ENCODE measurements at regions not wholly inside any gene's neighbourhood (a gene's known extent, or its start where the extent isn't known, plus 50 kb on each side); places are given as distances from the start of the nearest gene placed in this dataset.

DNA sequence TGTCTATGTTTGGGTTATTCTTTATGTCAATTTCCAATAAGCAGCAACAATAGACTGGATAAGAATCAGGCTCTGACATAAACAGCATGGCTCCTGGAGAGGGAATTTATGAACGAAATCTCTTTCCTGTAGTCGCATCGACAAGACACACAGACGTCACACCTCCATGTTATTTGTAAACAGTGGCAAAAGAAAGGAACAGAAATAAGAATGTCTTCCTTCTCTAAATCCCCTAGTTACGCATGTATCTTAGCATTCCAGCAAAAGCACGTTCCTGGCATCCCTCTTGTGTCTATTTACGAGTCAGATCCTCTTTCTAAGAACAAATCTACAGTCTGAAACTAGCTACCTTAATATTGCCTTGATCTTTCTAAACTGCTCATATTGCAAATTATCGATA, 559.1 kb upstream of the JAG1 start:
- TF ChIP-seq, protein P1, sequence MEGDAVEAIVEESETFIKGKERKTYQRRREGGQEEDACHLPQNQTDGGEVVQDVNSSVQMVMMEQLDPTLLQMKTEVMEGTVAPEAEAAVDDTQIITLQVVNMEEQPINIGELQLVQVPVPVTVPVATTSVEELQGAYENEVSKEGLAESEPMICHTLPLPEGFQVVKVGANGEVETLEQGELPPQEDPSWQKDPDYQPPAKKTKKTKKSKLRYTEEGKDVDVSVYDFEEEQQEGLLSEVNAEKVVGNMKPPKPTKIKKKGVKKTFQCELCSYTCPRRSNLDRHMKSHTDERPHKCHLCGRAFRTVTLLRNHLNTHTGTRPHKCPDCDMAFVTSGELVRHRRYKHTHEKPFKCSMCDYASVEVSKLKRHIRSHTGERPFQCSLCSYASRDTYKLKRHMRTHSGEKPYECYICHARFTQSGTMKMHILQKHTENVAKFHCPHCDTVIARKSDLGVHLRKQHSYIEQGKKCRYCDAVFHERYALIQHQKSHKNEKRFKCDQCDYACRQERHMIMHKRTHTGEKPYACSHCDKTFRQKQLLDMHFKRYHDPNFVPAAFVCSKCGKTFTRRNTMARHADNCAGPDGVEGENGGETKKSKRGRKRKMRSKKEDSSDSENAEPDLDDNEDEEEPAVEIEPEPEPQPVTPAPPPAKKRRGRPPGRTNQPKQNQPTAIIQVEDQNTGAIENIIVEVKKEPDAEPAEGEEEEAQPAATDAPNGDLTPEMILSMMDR (IDR thresholded peaks at IDR 0.05; ENCODE audit: insufficient read depth, low read length, poor library complexity, severe bottlenecking): no peak
- no peaks in the 10 kb centered on the region for H3K36me3 ChIP-seq (ENCODE audit: control insufficient read depth, insufficient read depth, low read length)
- no peak for DNase-seq (ENCODE audit: low read depth)
- no peak overlapping the region for H3K4me3 ChIP-seq (ENCODE audit: low read depth, low read length)
- H3K27me3 ChIP-seq (ENCODE audit: control insufficient read depth, insufficient read depth, low read length): no peaks in the 10 kb centered on the region

DNA sequence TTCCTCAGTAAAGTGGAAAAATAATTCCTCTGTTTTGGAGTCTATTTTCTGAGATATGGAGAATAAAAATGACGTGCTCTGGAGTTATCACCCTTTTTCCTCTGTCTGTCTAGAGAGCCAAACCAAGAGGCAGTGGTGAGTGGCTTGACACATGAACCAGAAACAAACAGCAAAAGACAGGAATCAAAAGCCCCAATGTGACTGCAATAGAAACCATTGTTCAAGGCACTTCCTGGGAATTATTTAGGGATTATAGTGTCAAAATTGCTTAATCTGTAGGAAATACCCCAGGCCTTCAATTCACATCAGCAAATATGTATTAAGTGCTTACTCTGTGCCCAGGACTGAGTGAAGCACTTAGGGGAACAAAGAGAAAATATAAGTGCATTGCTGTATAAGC, 560.4 kb upstream of the JAG1 start:
- TF ChIP-seq, protein P1 (IDR thresholded peaks at IDR 0.05; ENCODE audit: insufficient read depth, low read length, poor library complexity, severe bottlenecking): no peak
- DNase-seq (ENCODE audit: low read depth): no peak
- no peak overlapping the region for H3K4me3 ChIP-seq (ENCODE audit: low read depth, low read length)
- no peaks in the 10 kb centered on the region for H3K27me3 ChIP-seq (ENCODE audit: control insufficient read depth, insufficient read depth, low read length)
- H3K36me3 ChIP-seq (ENCODE audit: control insufficient read depth, insufficient read depth, low read length): no peaks in the 10 kb centered on the region

DNA sequence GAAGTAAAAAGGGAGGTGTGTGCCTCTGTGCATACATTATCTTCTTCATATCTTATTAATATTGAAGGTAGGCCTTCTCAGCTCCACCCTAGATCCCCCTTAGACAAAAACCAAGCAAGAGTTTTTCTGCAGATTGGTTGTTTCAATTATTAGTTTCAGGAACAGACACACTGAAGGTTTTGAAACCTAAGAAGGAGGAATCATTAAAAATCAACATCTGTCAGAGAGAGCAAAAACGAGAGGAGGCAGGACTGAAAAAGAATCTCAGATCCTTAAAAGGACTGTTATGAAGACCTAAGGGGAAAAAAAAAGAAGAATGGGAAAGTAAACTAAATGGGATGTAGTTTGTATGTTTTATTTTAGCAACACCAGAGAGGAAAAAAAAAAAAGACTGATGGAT, 560.8 kb upstream of the JAG1 start:
- Histone ChIP-seq H3K4me3 (ENCODE audit: low read depth, low read length) (no peak overlapping the region), H3K27me3 (ENCODE audit: control insufficient read depth, insufficient read depth, low read length) (no peaks in the 10 kb centered on the region), H3K36me3 (ENCODE audit: control insufficient read depth, insufficient read depth, low read length) (no peaks in the 10 kb centered on the region)
- TF ChIP-seq, protein P1 (IDR thresholded peaks at IDR 0.05; ENCODE audit: insufficient read depth, low read length, poor library complexity, severe bottlenecking): no peak
- no peak for DNase-seq (ENCODE audit: low read depth)

DNA sequence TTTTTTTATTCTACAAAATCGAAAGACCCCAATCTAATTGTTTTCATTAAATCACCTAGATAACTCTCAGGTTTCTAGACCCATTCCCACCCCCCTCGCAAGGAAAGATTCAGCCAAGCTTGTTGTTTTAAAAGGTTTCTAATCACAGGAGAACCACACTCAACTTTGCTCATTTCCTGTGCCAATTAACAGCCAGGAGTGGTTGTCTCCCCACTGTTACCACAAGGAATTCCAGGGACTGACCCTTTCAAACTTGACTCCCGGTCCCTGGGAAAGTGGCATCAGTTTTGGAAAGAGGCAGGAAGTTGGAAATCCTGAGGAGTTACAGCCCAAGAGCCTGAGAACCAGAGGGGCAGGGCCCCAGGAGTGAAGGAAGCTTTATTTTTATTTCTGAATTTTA, 561.3 kb upstream of the JAG1 start:
- no peaks in the 10 kb centered on the region for H3K36me3 ChIP-seq (ENCODE audit: control insufficient read depth, insufficient read depth, low read length)
- TF ChIP-seq, protein P1 (IDR thresholded peaks at IDR 0.05; ENCODE audit: insufficient read depth, low read length, poor library complexity, severe bottlenecking): no peak
- H3K4me3 ChIP-seq (ENCODE audit: low read depth, low read length): no peak overlapping the region
- H3K27me3 ChIP-seq (ENCODE audit: control insufficient read depth, insufficient read depth, low read length): no peaks in the 10 kb centered on the region
- peak; percentile 86 for DNase-seq (ENCODE audit: low read depth)

DNA sequence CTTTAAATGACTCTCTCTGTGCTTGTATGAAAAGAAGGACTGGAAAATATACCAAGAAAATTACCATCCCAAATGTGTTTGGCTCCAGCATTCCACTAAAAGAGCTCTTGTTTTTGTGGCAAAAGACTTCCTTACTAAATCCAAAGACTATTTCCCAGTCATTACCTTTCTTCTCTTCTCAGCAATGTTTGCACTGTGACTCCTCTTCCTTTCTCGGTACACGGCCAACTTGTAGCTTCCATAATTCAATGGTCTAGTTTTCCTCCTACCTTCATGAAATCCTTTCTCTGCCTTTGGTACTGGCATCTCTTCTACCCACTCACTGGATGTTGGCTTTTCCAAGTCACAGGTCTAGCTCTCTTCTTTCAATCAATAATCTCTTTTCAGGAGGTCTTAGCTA, 568.5 kb upstream of the JAG1 start:
- no peak for DNase-seq (ENCODE audit: low read depth)
- Histone ChIP-seq H3K27me3 (ENCODE audit: control insufficient read depth, insufficient read depth, low read length) (no peaks in the 10 kb centered on the region), H3K36me3 (ENCODE audit: control insufficient read depth, insufficient read depth, low read length) (no peaks in the 10 kb centered on the region), H3K4me3 (ENCODE audit: low read depth, low read length) (no peak overlapping the region)
- TF ChIP-seq, protein P1 (IDR thresholded peaks at IDR 0.05; ENCODE audit: insufficient read depth, low read length, poor library complexity, severe bottlenecking): no peak

DNA sequence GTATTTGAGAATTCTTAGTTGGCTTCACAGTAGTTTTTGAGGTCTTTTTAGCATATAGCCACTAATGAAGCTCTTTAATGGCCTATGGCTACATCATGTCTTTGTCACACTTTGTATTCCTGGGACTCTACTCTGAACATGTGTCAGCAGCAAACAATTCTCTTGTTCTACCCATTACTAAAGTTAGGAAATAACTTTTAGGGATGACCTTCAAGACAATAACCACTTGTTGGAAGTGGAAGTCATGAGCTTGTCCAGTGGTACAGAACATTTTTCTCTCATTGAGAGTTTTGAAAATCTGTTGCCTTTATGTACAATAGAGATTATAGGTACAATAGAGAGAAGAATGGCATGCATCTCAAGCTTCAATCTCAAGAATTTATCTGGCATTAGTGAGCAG, 571.6 kb upstream of the JAG1 start:
- TF ChIP-seq, protein P1 (IDR thresholded peaks at IDR 0.05; ENCODE audit: insufficient read depth, low read length, poor library complexity, severe bottlenecking): no peak
- H3K27me3 ChIP-seq (ENCODE audit: control insufficient read depth, insufficient read depth, low read length): no peaks in the 10 kb centered on the region
- H3K4me3 ChIP-seq (ENCODE audit: low read depth, low read length): no peak overlapping the region
- no peaks in the 10 kb centered on the region for H3K36me3 ChIP-seq (ENCODE audit: control insufficient read depth, insufficient read depth, low read length)
- DNase-seq (ENCODE audit: low read depth): no peak
